ENCODE measurements at regions not wholly inside any gene's neighbourhood (a gene's known extent, or its start where the extent isn't known, plus 50 kb on each side); places are given as distances from the start of the nearest gene placed in this dataset.
"Not testable (repeated sequence)": the region's sequence is repeated elsewhere in the genome, so short reads cannot be mapped to it uniquely, and the experiment has no call there.

DNA sequence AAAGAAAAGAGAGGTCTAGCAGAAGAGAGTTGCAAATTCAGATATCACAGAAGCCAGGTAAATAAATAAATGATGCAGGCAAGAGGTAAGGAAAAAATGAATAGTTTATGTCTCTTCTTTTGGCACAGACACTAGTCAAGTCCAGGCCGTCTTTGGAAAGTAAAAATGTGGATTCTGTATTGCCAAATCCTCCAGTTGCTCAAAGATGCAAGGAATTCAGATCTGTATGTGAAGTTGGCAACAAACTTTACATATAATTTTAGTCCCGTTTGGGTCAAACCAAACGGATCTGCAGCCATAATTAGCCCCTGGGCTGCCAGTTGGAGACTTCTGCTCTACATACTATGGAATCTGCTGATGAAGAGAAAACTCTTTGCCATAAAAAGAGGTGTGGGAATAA is 200.5 kb upstream of the RND3 start:
- in situ Hi-C loops (cut with HindIII; ENCODE audit: low pct_unique_long_range_greater_than_20kb, low sequenced_read_pairs), result no loop called here
- no peak for DNase-seq (ENCODE audit: low read depth)

DNA sequence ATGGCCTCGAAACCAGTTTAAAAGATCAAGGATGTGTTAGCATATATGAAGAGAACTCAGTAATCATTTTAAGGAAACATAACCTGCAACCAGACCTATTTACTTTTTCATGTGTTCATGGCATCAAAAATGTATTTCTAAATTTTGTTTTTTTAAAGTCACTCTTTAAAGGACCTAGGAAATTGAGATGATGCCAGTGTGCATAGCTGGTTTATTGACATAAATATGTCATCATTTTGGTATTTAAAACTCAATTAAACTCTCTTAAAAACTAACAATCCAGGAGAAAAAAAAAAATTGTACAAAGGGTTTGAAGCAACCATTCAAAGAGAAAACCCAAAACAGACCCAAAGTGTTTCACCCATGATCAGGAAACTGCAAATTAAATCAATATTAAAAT is 198.9 kb upstream of the RND3 start:
- in situ Hi-C loops (cut with HindIII; ENCODE audit: low pct_unique_long_range_greater_than_20kb, low sequenced_read_pairs), result no loop called here
- no peak for DNase-seq (ENCODE audit: low read depth)

DNA sequence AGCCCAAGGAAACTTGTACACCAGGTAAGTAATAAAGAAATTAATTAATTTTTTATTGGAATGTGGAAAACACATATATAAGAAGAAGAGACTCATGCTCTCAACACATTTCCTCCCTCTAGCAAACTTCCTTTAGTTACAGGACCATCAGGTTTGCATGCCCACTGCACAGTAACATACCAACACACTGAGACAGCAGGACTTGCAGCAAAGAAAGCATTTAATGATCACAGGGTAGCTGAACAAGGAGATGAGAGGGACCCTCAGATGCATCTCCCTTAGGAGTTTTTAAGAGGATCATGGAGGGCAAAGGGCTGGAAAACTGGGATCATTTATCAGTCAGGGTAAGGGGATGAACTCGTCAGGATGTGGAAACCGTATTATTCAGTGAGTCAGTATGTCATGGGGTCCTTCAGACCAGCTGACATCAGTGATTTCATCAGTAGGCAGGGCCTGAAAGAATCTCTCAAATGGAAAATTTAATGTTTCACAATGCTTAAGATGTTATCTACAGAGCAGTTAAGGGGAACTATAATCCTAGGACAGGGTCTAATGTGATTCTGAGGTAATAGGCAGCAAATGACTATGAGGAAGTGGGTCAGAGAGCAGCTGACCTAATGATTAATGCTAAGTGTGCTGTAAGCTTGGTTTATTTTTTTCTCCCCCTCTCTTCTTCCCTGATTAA is 193.8 kb upstream of the RND3 start:
- DNase-seq (ENCODE audit: low read depth), result peak; percentile 89
- in situ Hi-C loops (cut with HindIII; ENCODE audit: low pct_unique_long_range_greater_than_20kb, low sequenced_read_pairs), result no loop called here

DNA sequence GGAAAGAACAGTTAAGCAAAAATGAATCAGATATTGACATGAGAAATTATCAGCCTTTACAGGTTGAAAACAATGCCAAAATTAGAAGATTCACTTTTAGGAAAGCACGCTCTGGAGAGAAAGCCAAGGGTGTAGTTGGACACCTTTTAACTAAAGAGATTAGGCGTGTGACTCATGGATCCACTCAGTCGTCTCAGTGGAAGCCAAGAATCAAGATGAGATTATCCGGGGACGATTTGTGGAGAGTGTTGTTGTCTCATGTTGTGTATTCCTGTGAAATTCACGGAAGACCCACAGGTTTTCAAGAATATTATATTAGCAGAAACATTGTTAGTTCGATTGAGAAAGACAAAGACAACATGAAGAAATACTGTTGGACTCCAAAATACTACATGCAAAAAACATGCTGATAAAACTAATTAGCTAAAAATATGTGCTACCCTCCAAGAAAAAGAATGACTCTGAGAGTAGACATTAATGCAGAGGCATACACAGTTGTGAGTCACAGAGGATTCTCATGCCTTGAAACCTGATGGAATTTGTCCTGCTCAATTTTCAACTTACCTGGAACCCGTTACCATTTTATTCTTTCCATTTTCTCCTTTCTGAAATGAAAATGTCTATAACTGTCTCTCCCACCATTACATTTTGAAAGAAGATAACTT is 192.1 kb upstream of the RND3 start:
- in situ Hi-C loops (cut with HindIII; ENCODE audit: low pct_unique_long_range_greater_than_20kb, low sequenced_read_pairs), result no loop called here
- no peak for DNase-seq (ENCODE audit: low read depth)

DNA sequence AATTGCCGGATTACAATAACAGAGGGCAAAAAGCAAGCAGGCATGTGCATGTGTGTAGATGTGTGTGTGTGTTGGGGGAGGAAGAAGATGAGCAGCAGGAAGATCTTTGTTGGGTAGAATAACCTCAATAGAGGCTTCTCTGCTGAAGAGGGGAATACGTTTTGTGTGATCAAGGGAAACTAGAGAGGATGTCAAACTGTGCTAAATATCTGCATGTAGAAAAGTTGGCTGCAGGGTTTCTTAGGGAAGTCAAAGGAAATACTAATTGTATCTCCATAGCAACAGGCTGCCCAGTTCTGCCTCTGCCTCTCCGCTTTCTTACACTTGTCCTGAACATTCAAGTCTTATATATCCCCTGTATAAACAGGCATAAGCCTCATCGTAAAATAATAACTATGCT is 190.1 kb upstream of the RND3 start:
- DNase-seq (ENCODE audit: low read depth), result no peak
- in situ Hi-C loops (cut with HindIII; ENCODE audit: low pct_unique_long_range_greater_than_20kb, low sequenced_read_pairs), result no loop called here

DNA sequence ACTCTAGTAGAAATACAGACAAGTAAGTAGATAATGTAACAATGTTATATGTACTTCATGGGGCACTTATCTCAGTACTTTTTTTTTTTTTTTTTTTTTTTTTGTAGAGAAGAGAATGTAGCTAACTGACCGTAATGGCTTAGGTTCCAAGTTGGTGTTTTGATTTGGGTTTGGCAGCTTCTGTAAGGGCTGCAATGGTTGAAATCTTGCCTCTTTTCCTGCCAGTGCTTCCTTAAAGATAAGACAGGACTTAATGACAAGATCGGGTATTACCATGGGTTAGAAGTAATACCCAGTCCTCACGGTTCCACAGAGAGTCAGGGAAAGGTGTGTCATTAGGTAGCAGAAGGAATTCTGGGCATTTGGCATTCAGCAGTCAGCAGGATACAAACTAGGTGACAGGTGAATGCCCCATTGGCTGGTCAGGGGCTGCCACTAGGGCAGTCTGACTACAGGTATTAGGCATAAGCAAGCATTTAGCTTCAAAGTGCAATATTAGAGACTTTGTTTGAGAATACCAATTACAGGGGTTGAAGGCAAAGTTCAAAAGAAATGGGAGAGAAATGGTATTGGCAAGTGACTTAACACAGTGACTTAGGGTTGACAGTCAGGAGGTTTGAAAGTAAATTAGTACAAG is 189.4 kb upstream of the RND3 start:
- DNase-seq (ENCODE audit: low read depth), result no peak
- in situ Hi-C loops (cut with HindIII; ENCODE audit: low pct_unique_long_range_greater_than_20kb, low sequenced_read_pairs), result no loop called here

DNA sequence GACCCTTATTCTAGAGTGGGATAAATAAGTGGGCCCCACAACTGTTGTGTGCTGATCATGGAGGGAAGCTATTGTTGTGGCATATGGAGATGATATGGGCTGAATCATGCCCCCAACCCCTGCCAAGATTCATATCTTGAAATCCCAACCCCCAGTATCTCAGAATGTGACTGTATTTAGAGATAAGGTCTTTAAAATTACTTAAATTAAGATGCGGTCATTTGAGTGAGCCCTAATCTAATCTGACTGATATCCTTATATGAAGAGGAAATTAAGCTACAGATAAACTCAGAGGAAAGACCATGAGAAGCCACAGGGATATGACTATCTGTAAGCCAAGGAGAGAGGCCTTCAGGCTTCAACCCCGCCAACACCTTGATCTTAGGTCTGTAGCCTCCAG is 188.3 kb upstream of the RND3 start:
- DNase-seq (ENCODE audit: low read depth), result no peak
- in situ Hi-C loops (cut with HindIII; ENCODE audit: low pct_unique_long_range_greater_than_20kb, low sequenced_read_pairs), result no loop called here

DNA sequence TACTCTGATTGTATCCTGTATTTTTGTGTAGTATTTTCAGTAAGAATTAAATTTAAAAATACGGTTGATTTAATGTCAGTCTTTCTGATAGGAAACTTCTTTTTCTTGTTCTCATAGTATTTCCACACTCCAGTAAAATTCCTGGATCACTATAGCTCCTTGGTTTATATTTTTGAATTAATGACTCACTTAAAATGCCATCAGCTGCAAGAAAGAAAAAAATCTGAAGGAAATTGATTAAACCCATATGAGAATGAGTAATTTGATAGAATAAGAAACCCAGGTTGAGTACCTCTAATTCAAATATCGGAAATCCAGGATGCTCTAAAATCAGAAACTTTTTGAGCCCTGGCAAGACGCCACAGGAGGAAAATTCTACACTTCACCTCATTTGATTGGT is 186.8 kb upstream of the RND3 start:
- DNase-seq (ENCODE audit: low read depth), result no peak
- in situ Hi-C loops (cut with HindIII; ENCODE audit: low pct_unique_long_range_greater_than_20kb, low sequenced_read_pairs), result no loop called here

DNA sequence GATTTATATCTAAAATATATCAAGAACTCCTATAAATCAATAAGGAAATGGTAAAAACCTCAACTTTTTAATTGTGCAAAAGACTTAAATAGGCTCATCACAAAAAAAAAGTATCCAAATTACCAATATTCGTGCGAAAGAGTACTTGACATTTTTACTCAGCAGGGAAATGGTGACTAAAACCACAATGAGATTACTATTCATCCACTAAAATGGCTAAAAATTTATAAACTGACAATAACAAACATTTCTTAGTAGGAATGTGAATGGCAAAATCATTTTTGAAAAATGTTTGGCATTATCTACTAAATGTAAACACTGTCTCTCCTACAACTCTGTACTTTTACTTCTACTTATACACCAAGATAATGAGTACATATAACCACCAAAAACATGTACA is 184.8 kb upstream of the RND3 start:
- in situ Hi-C loops (cut with HindIII; ENCODE audit: low pct_unique_long_range_greater_than_20kb, low sequenced_read_pairs), result no loop called here
- no peak for DNase-seq (ENCODE audit: low read depth)

DNA sequence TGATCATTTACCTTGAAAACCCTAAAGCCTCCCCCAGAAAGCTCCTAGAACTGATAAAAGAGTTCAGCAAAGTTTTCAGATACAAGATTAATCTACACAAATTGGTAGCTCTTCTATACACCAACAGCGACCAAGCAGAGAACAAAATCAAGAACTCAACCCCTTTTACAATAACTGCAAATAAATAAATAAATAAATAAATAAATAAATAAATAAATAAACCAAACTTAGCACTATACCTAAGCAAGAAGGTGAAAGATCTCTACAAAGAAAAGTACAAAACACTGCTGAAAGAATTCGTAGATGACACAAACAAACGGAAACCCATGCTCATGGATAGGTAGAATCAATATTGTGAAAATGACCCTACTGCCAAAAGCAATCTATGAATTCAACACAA is 182.0 kb upstream of the RND3 start:
- DNase-seq (ENCODE audit: low read depth), result no peak
- in situ Hi-C loops (cut with HindIII; ENCODE audit: low pct_unique_long_range_greater_than_20kb, low sequenced_read_pairs), result no loop called here

DNA sequence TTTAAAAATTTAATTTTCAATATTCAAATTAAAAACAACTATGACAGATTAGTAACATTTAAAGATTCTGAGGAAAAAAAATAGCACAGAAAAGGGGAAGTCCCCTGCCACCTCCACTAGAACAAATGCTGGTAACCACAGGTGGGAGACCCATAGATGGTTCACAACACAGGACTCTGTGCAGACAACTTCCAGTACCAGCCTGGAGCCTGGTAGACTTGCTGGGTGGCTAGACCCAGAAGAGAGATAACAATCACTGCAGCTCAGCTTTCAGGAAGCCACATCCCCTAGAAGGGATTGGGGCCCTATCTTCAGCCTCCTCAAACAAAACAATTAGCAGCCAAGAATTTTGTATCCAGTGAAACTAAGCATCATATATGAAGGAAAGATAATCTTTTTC is 179.6 kb upstream of the RND3 start:
- DNase-seq (ENCODE audit: low read depth); in situ Hi-C loops (cut with HindIII; ENCODE audit: low pct_unique_long_range_greater_than_20kb, low sequenced_read_pairs): not testable (repeated sequence)

DNA sequence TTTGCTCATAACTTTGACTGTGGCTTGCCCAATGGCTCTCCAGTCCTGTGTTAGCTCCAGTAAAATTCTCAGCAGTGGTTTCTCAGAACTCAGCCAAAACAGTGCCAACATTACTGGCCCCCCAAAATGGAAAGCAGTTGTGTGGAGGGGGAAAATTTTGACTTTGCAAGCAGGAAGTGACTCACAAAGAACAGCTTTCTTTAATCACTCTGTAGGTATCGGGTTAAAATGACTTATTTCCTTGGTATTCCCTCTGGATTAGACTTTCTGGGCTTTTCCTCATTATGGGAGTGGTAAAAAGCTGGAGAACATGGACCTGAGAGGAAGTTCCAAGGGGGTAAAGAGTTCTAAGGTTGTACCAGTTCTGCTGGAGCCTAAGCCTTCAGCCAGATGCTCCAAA is 175.7 kb upstream of the RND3 start:
- no peak for DNase-seq (ENCODE audit: low read depth)
- in situ Hi-C loops (cut with HindIII; ENCODE audit: low pct_unique_long_range_greater_than_20kb, low sequenced_read_pairs), result no loop called here

DNA sequence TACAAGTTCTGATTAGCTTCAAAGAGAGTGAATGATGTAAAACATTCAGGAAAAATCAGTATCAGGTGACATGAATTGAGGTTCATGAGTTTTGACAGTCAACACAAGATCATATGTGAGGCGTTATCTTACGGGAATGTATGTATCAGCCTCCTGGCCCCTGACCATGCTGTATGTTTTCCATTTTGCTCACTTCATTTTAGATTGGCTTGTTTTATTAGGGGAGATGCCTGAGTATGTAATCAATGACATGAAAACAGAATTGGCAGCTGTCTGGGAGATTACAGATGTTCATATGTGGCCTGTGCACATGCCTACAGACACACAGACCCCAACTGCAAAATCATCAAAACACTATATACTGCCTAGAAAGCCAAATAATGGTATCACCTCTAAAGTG is 168.5 kb upstream of the RND3 start:
- in situ Hi-C loops (cut with HindIII; ENCODE audit: low pct_unique_long_range_greater_than_20kb, low sequenced_read_pairs), result no loop called here
- DNase-seq (ENCODE audit: low read depth), result no peak

DNA sequence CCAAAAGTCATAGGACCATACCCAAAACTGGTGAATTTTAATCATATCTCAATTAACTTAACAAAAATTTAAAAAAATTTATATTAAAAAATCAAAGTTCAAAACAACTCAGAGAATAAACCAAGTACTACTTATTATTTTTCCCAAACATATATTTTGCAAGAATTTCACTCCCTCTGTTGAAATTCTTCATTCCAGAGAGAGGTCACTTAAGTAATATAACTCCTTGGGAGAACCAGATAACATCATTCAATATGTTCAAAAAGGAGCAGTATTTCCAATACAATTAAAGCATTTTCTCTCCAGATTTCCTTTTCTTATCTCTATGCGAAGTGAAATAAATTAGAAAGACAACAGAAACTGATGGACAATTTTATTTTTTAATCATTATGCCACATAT is 165.9 kb upstream of the RND3 start:
- no peak for DNase-seq (ENCODE audit: low read depth)
- in situ Hi-C loops (cut with HindIII; ENCODE audit: low pct_unique_long_range_greater_than_20kb, low sequenced_read_pairs), result no loop called here

DNA sequence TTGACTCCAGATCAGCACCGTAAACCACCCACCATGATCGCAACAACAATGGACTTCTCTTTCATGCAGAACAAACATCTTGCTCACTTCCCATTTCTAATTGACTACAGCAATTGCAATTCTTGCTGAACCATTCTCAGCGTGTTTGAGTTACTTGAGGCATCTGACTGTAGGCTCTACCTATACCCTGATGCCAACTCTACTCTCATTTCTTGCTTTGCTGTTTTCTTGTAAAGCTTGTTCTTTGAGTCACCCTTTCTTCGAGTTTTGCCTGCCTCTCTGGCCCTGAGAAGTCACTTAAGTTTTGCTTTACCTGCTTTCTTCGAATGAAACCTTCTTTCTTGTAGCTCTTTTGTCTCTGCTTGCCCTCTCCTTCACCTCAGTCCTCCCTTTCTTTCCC is 160.5 kb upstream of the RND3 start:
- DNase-seq (ENCODE audit: low read depth), result no peak
- in situ Hi-C loops (cut with HindIII; ENCODE audit: low pct_unique_long_range_greater_than_20kb, low sequenced_read_pairs), result no loop called here

DNA sequence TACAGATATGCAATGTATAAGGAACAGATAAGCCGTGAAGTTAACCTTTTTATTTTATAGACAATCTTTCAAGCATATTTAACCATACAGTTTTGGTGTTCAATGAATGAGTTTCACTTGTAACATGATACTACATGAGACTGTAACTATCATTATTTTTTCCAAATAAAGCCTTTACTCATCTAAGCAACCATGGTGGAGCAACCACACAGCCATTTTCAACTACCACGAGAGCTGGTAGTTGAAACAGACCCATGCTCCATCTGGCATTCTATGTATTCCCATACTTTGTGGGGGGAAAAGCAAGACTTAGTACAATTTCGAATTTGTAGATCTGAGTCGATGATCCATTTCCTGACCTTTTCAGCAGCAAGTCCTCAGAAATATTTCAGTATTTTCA is 159.3 kb upstream of the RND3 start:
- in situ Hi-C loops (cut with HindIII; ENCODE audit: low pct_unique_long_range_greater_than_20kb, low sequenced_read_pairs), result no loop called here
- no peak for DNase-seq (ENCODE audit: low read depth)

DNA sequence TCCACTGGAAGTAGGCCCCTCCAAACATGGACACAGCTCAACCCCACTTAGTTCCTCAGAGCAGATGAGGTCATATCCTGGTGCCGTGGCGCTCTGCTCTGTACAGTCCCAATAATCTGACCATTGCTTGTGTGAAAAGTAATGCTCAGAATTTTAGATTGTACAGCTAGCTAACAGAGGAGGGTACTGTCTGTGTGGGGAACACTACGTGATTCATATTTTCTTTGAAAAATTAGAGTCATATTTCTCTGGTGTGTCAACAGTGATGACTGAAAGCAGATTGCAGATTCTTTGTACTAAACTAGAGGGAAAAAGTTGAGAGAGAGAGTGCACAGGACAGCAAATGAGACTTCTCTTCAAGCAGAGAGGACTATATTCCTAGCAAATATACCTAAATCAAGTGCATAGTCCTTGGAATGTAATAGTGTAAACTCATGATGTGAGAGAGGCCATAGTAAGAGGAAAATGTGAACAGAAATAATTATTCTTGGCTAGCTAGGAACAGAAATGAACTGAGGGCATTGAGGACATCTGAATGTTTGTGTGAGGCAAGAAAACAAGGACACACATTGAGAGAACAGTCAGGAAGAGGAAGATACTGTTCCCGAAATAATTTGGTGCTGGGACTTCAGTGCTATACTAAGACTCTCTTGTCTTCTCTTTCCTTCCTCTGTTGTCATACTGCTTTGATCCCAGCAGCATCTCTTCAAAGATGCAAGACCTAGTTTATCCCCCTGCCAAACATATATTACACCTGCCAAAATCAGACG is 157.0 kb upstream of the RND3 start:
- no peak for DNase-seq (ENCODE audit: low read depth)

DNA sequence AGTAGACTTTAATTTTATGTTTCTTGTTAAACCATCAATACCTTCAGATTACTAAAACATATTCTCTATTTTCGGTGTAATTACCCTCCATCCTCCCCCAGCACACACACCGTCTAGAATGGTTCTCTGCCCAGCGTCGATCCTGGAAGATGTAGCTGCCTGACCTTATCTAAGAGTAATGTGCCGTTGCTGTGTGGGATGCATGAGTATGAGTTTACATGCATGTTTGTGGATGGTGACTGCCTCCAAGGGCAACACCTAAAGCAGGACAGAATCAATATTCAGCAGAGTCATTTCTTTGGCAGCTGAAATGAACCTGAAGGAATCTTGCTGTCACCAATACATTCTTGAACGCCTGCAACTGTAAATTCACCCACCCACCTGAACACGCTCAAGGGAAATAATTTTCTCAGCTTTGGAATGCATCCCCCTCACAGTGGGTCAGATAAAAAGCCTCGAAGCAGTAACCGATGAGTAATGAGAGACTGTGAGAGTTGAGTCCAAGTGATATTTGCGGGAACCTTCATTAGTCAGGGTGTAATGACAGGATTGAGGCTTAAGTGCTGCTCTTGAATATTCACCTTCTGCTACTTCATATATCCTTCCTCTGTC is 155.8 kb upstream of the RND3 start:
- in situ Hi-C loops (cut with HindIII; ENCODE audit: low pct_unique_long_range_greater_than_20kb, low sequenced_read_pairs), result no loop called here
- no peak for DNase-seq (ENCODE audit: low read depth)

More for the DNA sequence above, 157.0 kb upstream of the RND3 start:
- in situ Hi-C loops (cut with HindIII; ENCODE audit: low pct_unique_long_range_greater_than_20kb, low sequenced_read_pairs), result no loop called here

DNA sequence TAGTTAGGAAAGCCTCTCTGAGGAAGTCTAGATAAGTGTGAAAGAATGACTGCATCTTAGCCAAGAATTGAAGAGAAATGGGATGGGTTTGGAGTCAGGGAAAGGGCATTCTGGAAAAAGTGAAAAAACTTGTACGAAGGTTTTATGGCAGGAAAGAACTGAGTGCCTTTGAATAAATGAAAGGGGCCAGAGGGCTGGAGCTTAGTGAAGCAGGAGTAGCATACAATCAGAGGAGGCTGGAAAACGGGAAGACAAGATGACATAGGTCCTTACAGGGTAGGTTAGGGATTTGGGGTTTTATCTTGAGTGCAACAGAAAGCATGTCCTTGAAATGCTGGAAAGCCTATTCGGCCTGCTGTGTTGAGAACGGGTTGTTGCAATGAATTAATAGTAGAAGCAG is 152.6 kb upstream of the RND3 start:
- DNase-seq (ENCODE audit: low read depth), result no peak
- in situ Hi-C loops (cut with HindIII; ENCODE audit: low pct_unique_long_range_greater_than_20kb, low sequenced_read_pairs), result no loop called here
